Activated naive CD4-positive, alpha-beta T cell treated with anti-CD3 and anti-CD28 coated beads for 36 hours (primary cell): ENCODE measurements at regions not wholly inside any gene's neighbourhood (a gene's known extent, or its start where the extent isn't known, plus 50 kb on each side); places are given as distances from the start of the nearest gene placed in this dataset.
"Not testable (repeated sequence)": the region's sequence is repeated elsewhere in the genome, so short reads cannot be mapped to it uniquely, and the experiment has no call there.

Experiments used
- CTCF ChIA-PET: fragments of 350-600 bp; sonication (Branson Sonifier 250); formaldehyde crosslinking; loops from one replicate; lab custom pipeline; 2021; ENCODE audit warnings: antibody characterized with exemption; lab: Charles Lee
- DNase-seq: peaks from one replicate; pipeline ENCODE4 v3.0.0-alpha.2; 2020
- H3K27ac Mint-ChIP-seq: one replicate; pipeline ENCODE4 v1.8.0; 2021; ENCODE audit warnings: mild to moderate bottlenecking, mixed read lengths
- H3K27me3 Mint-ChIP-seq: one replicate; pipeline ENCODE4 v1.8.0; 2021; ENCODE audit warnings: low read depth, mixed read lengths
- H3K36me3 Mint-ChIP-seq: one replicate; pipeline ENCODE4 v1.8.0; 2021; ENCODE audit warnings: low read depth, mixed read lengths
- H3K4me1 Mint-ChIP-seq: one replicate; pipeline ENCODE4 v1.8.0; 2021; ENCODE audit warnings: low read depth, mixed read lengths
- H3K4me3 Mint-ChIP-seq: one replicate; pipeline ENCODE4 v1.8.0; 2021; ENCODE audit warnings: mild to moderate bottlenecking, moderate library complexity, mixed read lengths
- H3K9me3 Mint-ChIP-seq: one replicate; pipeline ENCODE4 v1.8.0; 2021; ENCODE audit warnings: mixed read lengths
- intact Hi-C: fragments of 100-400 bp; cut with micrococcal nuclease; formaldehyde crosslinking; loops from one replicate; pipeline ENCODE4 v1.15.1; 2023

DNA sequence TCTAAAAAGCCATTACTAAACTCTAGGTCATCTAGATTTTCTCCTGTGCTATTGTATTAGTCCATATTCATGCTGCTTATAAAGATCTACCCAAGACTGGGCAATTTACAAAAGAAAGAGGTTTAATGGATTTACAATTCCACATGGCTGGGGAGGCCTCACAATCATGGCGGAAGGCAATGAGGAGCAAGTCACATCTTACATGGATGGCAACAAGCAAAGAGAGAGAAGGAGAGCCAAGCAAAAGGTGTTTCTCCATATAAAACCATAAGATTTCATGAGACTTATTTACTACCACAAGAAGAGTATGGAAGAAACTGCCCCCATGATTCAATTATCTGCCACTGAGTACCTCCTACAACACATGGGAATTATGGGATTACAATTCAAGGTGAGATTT is 69.6 kb upstream of the CCDC6 start:
- H3K4me3 Mint-ChIP-seq, DNase-seq, H3K36me3 Mint-ChIP-seq, intact Hi-C loops, H3K4me1 Mint-ChIP-seq, H3K27ac Mint-ChIP-seq, H3K27me3 Mint-ChIP-seq, CTCF ChIA-PET: not testable (repeated sequence)
- peaks cover 21% of the 10 kb centered on the region for H3K9me3 Mint-ChIP-seq

DNA sequence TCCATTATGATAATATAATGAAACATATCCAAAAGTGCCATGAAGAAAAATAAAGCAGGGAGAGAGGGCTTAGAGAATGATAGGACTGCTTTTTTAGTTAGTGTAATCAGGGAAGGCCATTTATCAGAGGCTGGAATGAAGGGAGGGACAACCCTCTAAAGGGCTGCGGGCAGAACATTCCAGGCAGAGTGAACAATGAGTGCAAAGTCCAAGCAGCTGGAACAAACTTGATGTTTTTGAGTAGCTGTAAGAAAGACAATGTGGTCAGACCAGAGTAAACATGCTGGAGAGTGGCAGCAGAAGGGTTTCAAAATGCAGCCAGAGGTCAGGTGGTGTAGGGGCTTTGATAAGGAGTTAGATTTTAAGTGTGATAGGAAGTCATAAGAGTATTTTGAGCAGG is 65.6 kb upstream of the CCDC6 start:
- Mint-ChIP-seq H3K4me3 (no peak overlapping the region), H3K4me1 (no peaks in the 10 kb centered on the region), H3K27ac (no peak overlapping the region), H3K27me3 (no peaks in the 10 kb centered on the region), H3K36me3 (peaks cover 1% of the 10 kb centered on the region), H3K9me3 (peaks cover 6% of the 10 kb centered on the region)
- intact Hi-C loops, result no loop called here
- DNase-seq, result no peak
- CTCF ChIA-PET, result no interaction called here

DNA sequence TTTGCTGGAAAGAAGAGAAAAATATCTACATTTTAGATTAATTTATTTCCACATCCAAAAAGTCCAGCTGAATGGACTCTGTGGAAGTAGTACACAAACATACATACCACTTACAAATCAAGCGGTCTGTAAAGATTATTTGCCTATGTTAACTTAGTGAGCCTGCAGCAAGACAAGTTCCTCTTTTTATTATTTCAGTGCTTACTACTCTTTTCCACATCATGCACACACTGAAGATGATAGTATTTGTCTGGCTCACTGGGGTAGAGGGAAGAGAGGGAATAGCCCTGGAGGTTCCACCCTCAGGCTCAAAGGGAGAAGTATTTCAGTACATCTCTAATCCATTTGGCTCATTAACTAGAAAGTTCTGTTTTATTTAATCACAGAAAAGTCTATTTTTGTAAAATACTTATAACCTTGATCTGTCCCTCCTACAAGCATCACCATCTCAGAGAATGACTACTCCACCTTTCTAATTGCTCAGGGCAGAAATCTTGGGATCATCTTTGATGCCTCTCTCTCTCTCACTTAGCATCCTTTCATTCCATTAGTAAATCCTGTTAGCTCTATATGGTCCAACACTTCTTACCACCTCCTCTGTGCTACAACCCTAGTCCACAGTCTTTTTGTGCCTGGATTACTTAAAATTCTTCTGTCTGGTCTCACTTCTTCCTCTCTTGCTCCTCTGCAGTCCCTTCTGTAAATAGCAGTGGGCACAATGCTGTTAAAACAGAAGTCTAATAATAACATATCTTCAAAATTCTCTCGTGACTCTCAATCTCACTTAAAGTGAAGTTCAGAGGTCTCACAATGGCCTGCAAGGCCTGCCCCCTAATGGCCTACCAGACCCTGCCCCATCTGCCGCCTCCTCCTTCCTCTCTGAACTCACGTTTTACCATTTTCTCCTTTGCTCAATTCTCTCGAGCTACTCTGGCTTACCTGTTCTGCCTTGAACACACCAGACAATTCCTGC is 64.3 kb upstream of the CCDC6 start:
- DNase-seq, result no peak
- intact Hi-C loops, result no loop called here
- Mint-ChIP-seq H3K4me3 (no peak overlapping the region), H3K9me3 (peaks cover 2% of the 10 kb centered on the region), H3K36me3 (no peaks in the 10 kb centered on the region), H3K4me1 (no peaks in the 10 kb centered on the region), H3K27me3 (no peaks in the 10 kb centered on the region), H3K27ac (no peak overlapping the region)
- CTCF ChIA-PET, result no interaction called here

DNA sequence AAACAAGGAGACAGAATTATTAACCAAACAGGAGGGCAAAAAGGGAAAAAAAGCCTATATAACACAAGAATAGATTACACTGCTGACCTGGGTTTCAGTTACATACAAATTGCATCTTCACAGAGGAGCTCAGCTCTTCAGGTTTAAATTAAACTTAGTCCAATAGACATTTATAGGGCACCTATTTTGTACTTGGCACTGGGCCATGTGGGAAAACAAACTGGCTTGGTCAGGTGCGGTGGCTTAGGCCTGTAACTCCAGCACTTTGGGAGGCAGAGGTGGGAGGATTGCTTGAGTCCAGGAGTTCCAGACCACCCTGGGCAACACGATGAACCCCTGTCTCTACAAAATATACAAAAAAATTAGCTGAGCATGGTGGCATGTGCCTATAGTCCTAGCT is 62.3 kb upstream of the CCDC6 start:
- Mint-ChIP-seq H3K4me1 (no peaks in the 10 kb centered on the region), H3K4me3 (no peak overlapping the region), H3K9me3 (no peaks in the 10 kb centered on the region), H3K27me3 (no peaks in the 10 kb centered on the region), H3K27ac (no peak overlapping the region), H3K36me3 (no peaks in the 10 kb centered on the region)
- intact Hi-C loops, result no loop called here
- CTCF ChIA-PET, result interaction anchor here (0.5 kb wide), 1 partner anchor 74 kb away, joined by 4 read pairs; no protein-coding TSS in a partner anchor
- DNase-seq, result no peak

DNA sequence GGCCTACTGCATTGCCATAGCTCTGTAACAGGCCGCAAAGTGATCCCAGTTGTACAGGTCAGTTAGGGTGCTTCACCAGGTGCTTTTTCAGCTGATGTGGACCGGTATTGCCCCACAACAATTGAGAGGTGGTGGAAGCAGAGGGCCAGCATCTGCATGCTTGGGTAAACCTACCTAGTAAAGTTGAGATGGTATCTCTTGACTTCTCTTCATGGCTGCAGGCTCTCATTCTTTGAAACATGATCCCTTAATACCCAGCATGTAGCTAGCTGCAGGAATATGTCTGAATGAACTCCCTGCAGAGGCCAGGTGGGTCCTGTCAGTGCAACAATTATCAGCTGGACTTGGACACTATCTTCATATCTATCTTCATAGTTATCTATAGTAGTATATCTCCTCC is 60.7 kb upstream of the CCDC6 start:
- H3K4me1 Mint-ChIP-seq, result no peaks in the 10 kb centered on the region
- no peaks in the 10 kb centered on the region for H3K36me3 Mint-ChIP-seq
- H3K27ac Mint-ChIP-seq, result no peak overlapping the region
- no peaks in the 10 kb centered on the region for H3K9me3 Mint-ChIP-seq
- DNase-seq, result no peak
- intact Hi-C loops, result no loop called here
- H3K27me3 Mint-ChIP-seq, result peaks cover 4% of the 10 kb centered on the region
- CTCF ChIA-PET, result interaction anchor here (0.6 kb wide), 1 partner anchor 17 kb away, joined by 3 read pairs; no protein-coding TSS in a partner anchor
- H3K4me3 Mint-ChIP-seq, result no peak overlapping the region

DNA sequence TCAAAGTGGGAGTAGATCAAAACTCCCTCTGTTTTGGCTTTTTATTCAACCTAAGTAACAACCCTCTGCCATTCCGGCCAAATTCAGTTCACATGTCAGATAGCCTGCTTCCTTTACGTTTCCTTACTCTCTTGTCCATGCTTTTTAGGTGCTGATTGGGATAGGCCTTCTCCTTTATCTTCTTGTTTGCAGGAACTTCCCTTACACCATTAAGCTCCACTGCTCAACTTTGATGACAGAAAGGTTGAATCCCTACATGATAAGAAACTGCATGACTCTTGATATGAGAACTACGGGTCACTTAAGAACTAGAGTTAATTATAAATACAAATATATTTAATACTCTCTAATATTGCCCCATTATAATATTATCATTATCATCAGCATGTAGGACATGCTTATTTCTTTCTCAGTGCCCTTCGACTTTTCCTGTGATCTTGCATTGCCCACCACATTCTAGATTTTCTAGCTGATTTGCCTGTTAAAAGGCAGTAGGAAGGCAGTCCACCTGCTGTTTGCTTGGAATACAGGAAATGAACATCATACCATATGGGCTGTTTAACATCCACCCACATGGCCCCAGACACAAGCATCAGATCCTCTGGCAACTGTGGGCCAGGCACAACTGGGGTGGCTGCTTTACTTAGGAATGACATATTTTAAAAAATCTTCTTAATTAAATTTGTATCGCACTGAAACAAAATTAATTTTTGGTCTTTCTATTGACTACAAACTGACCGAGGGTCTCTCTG is 59.7 kb upstream of the CCDC6 start:
- CTCF ChIA-PET, result no interaction called here
- Mint-ChIP-seq H3K9me3 (no peaks in the 10 kb centered on the region), H3K36me3 (no peaks in the 10 kb centered on the region), H3K27ac (no peak overlapping the region), H3K4me3 (no peak overlapping the region), H3K27me3 (peaks cover 8% of the 10 kb centered on the region), H3K4me1 (no peaks in the 10 kb centered on the region)
- DNase-seq, result no peak
- intact Hi-C loops, result no loop called here

DNA sequence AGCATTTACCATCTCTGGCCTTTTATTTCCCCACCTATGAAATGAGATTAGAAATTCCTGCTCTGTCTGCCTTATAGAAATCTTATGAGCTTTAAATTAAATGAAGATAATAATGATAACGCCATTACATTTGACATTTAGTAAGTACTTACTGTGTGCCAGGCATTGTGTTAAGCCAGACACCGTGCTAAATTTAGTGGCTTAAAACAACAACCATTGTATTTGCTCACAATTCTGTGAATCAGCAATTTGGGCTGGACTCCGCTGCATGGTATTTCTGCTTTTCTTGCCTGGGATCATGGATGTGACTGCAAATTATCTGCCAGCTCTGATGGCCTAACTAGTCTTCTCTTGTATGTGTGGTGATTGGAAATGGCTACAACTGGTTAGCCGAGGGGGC is 56.4 kb upstream of the CCDC6 start:
- CTCF ChIA-PET, result no interaction called here
- Mint-ChIP-seq H3K4me3 (no peak overlapping the region), H3K27me3 (peaks cover 28% of the 10 kb centered on the region), H3K36me3 (no peaks in the 10 kb centered on the region), H3K4me1 (no peaks in the 10 kb centered on the region), H3K27ac (no peak overlapping the region), H3K9me3 (no peaks in the 10 kb centered on the region)
- intact Hi-C loops, result no loop called here
- DNase-seq, result no peak

DNA sequence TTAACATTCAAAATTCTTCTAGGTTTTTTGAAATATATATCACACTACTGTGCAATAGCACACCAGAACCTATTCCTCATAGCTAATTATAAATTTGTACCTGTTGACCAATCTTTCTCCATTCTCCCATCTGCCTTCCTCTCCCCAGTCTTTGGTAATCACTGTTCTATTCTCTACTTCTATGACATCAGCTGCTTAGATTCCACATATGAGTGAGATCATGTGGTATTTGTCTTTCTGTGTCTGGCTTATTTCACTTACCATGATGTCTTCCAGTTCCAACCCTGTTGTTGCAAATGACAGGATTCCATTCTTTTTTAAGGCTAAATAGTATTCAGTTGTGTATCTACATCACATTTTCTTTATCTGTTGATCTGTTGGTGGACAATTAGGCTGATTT is 54.4 kb upstream of the CCDC6 start:
- intact Hi-C loops, result no loop called here
- DNase-seq, result no peak
- Mint-ChIP-seq H3K9me3 (no peaks in the 10 kb centered on the region), H3K27ac (no peak overlapping the region), H3K27me3 (peaks cover 28% of the 10 kb centered on the region), H3K4me1 (no peaks in the 10 kb centered on the region), H3K4me3 (no peak overlapping the region), H3K36me3 (no peaks in the 10 kb centered on the region)
- CTCF ChIA-PET, result no interaction called here

DNA sequence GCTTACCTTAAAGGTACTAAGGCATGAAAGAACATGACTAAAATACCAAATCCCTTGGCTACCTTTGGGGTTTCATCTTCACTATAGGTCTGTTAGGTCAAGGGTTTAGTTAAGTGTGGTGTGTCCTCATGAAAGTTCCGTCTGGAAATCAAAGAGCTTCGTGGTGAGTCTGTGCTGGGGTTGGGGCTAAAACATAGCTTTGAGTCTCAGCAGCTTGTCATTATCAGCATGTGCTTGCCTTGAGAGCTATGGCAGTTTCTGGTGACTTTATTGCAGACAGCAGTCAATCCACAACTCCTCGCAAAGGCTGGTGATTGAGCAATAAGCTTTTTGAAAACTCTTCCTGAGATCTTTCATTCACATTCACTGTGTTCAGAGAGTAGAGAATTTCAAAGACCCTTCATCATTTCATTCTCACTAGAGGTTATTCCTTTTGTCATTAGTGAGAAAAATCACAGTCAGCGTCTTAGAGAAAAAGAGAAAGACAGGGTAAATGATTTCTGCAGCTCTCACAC is 53.2 kb upstream of the CCDC6 start:
- CTCF ChIA-PET, result interaction anchor here (0.6 kb wide), 1 partner anchor 943 kb away, joined by 4 read pairs; no protein-coding TSS in a partner anchor
- no peak for DNase-seq
- H3K4me1 Mint-ChIP-seq, result no peaks in the 10 kb centered on the region
- no peaks in the 10 kb centered on the region for H3K9me3 Mint-ChIP-seq
- peaks cover 28% of the 10 kb centered on the region for H3K27me3 Mint-ChIP-seq
- no peak overlapping the region for H3K27ac Mint-ChIP-seq
- intact Hi-C loops, result no loop called here
- no peak overlapping the region for H3K4me3 Mint-ChIP-seq
- H3K36me3 Mint-ChIP-seq, result no peaks in the 10 kb centered on the region

DNA sequence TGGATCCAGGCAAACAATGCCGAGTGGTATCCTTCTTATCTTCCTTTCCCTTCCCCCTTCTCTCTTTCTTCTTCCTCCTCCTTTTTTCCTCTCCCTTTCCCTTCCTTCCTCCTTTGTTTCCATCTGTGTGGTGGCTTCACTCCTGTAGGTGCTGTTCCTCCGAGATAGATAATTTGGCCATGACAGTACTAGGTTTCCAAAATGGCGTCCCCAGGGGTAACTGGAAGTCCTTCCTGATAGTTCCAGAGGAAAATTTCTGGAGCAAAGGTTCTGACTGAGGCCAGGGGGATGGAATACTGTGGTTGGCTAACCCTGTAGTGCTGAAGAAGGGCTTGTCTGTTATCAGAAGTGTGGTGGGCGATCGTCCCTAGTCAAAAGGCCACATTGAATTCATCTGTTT is 52.5 kb upstream of the CCDC6 start:
- H3K4me1 Mint-ChIP-seq, result no peaks in the 10 kb centered on the region
- CTCF ChIA-PET, result no interaction called here
- H3K27ac Mint-ChIP-seq, result no peak overlapping the region
- no peaks in the 10 kb centered on the region for H3K9me3 Mint-ChIP-seq
- DNase-seq, result no peak
- no peaks in the 10 kb centered on the region for H3K36me3 Mint-ChIP-seq
- no peak overlapping the region for H3K4me3 Mint-ChIP-seq
- peaks cover 28% of the 10 kb centered on the region for H3K27me3 Mint-ChIP-seq
- intact Hi-C loops, result no loop called here

DNA sequence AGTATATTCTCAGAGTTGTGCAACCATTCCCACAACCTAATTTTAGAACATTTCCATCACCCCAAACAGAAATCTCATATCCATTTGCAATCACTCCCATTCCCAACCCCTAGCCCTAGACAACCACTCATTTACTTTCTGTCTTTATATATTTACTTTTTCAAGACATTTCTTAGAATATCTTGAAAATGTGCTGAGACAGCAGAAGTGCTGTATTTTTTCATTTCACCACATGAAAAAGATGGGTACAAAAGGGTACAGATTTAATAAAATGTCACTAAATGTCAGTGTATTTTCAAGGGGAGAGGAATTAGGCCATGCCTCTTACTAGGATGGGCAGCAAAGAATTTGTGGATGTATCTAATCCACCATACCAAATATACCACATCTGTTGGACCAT is 51.6 kb upstream of the CCDC6 start:
- H3K27ac Mint-ChIP-seq, result no peak overlapping the region
- intact Hi-C loops, result no loop called here
- CTCF ChIA-PET, result no interaction called here
- no peak overlapping the region for H3K4me3 Mint-ChIP-seq
- H3K27me3 Mint-ChIP-seq, result peaks cover 25% of the 10 kb centered on the region
- no peaks in the 10 kb centered on the region for H3K4me1 Mint-ChIP-seq
- no peaks in the 10 kb centered on the region for H3K9me3 Mint-ChIP-seq
- H3K36me3 Mint-ChIP-seq, result no peaks in the 10 kb centered on the region
- no peak for DNase-seq
